GM19025 (cell line): ENCODE measurements at regions not wholly inside any gene's neighbourhood (a gene's known extent, or its start where the extent isn't known, plus 50 kb on each side); places are given as distances from the start of the nearest gene placed in this dataset.

Experiments
- ATAC-seq: cut with Tn5 transposase; IDR thresholded peaks from one replicate; pipeline ENCODE4 v1.9.1; 2021; ENCODE audit warnings: mild to moderate bottlenecking, low read depth, moderate library complexity; ENCODE audit not compliant: unreplicated experiment

GRCh38 chr4:137090951-137091350 lies 441.3 kb downstream of the PCDH18 start:
- ATAC-seq, result no peak

GRCh38 chr4:137083571-137084135 lies 448.6 kb downstream of the PCDH18 start:
- ATAC-seq, result no peak

GRCh38 chr4:137082061-137082460 lies 450.2 kb downstream of the PCDH18 start:
- ATAC-seq, result no peak

DNA sequence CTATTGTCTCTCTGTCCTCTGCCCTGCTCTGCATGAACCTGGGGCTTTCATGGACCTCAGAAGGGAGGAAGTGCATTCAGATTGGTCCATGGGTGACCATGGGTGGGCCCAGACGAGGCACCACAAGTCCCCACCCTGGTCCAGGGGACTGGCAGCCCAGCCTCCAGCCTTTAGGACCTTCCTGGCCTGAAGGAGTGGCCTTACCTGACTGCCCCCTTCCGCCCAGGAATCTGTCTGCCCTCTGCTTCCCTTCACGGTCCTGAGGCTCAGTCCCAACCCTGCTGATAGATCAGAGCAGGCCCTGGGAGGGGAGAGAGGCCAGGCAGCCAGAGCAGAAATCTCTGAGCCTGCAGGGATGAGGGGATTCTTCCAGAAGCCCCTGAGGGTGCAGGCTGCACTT lies 455.4 kb downstream of the PCDH18 start:
- ATAC-seq, result no peak

GRCh38 chr4:137075586-137075985 lies 456.7 kb downstream of the PCDH18 start:
- ATAC-seq, result no peak

DNA sequence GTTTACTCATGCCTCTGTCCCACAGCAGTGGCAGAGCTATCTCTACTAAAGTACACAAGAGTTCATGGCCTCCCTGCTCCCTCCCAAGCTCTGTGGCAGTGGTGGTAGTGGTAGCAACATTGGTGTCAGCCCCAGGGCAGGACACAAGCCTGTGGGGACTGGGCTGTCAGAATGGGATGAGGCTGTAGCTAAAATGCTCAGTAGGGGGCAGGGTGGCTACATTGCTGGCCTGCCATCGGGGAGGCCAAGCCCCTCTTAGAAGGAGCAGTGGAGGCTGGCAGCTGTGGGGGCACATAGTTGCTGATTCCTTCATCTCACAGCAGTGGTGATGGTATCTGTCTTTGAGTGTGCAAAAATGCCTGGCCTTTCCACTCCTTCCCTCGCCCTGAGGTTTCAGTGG lies 461.7 kb downstream of the PCDH18 start:
- no peak for ATAC-seq

- no peak for ATAC-seq
These were observed 462.8 kb downstream of the PCDH18 start for GRCh38 chr4:137069473-137069872.

DNA sequence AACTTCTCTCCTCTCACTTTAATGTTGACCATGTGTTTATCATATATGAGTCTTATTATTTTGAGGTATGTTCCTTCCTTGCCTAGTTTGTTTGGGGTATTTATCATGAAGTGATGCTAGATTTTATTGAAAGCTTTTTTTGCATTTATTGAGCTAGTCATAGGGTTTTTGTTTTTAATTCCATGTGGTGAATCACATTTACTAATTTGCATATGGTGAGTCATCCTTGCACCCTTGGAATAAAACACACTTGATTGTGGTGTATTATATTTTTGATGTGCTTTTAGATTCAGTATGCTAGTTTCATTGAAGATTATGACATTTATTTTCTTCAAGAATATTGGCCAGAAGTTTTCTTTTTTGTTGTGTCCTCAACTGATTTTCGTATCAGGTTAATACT lies 464.6 kb downstream of the PCDH18 start:
- ATAC-seq, result no peak

DNA sequence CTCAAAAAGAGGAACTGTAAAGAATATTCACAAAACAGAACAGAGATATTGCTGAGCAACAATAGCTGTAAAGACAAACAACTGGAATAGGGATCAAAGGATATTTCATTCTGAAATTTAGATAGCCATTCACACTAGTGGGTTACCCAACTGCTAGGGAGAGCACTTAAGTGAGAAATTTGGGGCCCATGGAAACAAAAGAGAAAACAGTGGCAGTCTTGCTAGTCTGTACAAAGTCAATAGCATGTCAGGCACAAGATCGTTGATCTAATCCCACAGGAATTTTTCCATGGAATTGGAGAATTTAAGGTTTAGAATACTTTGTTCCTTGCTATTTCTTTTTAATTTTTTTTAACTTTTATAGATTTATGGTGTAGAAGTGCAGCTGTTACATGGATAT lies 467.0 kb downstream of the PCDH18 start:
- no peak for ATAC-seq

DNA sequence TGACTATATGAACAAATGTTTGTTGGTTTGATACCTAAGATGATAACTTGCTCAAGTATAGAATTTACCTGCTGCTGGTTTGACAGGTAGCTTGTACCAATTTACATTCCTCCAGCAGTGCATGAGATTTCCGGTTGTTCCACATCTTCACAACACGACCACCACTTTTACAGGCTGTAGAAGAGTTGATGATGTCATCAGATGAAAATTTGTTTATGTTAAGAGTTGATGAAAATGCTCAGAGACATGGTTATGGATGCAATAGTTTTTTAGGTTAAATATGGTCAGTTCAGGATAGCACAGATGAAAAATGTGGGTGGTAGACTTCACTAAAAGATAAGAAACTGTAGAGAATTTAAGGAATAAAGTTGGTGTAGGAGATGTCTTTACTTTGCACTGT lies 468.3 kb downstream of the PCDH18 start:
- no peak for ATAC-seq

- no peak for ATAC-seq
These were observed 489.1 kb downstream of the PCDH18 start for GRCh38 chr4:137043184-137043583.

GRCh38 chr4:137039370-137039769 lies 492.9 kb downstream of the PCDH18 start:
- ATAC-seq, result no peak

- no peak for ATAC-seq
These were observed 500.1 kb downstream of the PCDH18 start for GRCh38 chr4:137032222-137032621.

GRCh38 chr4:137029026-137029425 lies 503.3 kb downstream of the PCDH18 start:
- ATAC-seq, result no peak

DNA sequence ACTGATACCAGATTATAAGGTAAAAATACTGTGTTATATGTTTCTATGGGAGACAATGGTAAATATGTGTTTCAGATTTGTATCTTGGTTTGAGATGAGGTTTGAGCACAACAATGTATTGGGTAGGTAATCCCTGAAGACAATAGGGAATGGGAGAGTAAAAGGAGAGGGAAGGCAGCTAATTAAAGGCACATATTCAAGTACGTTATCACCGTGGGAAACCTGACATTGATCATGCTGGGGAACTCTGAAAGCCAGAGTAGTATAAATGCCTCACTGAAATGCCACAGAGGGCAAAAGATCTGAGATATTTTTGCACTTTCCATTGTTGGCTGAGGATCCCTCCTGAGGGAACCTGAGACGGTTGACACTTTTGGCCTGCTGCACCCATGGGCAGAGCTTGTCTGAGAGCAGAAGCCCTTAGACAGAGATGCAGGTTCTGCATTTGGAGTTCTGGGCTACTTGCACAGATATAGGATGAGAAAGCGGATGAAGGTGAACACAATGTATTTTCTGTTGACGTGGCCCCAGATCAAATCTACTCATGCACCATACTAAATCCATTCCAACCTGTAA lies 506.7 kb downstream of the PCDH18 start:
- ATAC-seq, result no peak

- ATAC-seq, result no peak
These were observed 516.6 kb downstream of the PCDH18 start for GRCh38 chr4:137015426-137016409.

DNA sequence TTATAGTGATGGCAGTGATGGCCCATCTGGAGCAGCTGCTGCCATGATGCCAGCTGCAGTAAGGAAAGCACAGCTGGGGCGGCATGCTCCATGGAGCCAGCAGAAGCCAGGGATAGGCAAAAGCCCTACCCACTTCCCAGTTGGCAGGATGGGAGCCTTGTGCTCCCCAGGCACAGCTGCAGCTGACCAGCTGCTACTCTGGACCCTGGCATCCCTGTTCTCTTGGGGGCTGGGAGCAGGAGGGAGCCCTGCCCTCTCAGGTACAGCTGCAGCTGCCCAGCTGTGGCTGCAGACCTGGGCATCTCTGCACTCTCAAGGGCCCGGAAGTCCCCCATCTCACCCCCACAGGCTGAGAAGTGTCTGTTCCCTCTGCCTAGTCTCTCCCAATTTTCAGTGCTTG lies 531.9 kb downstream of the PCDH18 start:
- ATAC-seq, result no peak

- ATAC-seq, result no peak
These were observed 540.3 kb downstream of the PCDH18 start for GRCh38 chr4:136992032-136992431.

DNA sequence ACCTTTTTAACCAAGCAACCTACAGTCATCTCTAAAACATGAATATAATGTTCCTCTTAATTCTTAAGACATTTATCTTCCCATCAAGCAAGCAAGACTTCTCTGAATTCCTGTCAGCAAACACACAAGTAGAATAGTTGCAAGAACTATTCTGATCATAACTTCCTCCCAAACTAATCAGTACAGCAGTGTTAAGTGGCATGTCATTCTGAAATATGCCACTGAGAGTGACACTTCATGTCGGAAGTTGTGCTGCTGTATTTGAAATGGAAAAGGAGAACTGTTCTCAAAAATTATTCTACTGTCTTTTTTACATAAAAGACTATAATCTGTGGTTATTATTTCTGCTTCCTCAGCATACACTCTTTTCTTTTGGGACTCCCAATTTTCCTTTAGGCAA lies 546.6 kb downstream of the PCDH18 start:
- ATAC-seq, result no peak

- no peak for ATAC-seq
These were observed 565.2 kb downstream of the PCDH18 start for GRCh38 chr4:136967069-136967468.

DNA sequence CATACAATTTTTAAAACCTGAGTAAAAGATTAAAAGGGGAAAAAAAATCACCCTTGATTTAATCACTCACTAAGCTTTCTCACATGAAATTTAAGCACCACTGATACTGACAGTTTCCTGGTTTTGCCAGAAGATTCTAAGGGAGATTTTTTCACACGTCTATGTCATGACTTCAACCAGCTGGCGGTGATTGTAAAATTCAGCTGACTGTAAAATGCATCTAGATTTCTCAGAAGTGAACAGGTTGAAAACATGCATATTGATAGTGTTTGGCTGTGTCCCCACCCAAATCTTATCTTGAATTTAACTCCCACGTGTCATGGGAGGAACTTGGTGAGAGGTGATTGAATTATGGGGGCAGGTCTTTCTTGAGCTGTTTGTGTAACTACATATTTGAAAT lies 566.8 kb downstream of the PCDH18 start:
- ATAC-seq, result no peak

DNA sequence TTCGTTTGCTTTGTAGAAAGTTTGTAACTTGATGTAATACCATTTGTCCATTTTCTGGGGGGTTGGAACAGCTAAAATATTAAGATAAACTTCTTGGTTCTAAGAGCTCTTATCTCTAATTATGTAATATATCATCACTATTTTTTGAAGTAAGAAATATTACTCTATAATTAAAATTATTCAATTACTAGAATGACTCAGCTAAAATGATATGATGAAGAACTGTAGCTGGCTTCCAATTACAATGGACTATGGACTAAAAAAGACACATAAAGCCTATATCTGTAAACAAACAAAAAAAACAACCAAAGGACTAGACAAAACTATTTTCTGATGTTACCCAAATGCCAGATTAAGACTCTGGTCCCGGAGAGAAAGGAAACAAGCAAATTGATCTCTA lies 569.4 kb downstream of the PCDH18 start:
- no peak for ATAC-seq
